Motor neuron (in vitro differentiated cells): ENCODE measurements at regions not wholly inside any gene's neighbourhood (a gene's known extent, or its start where the extent isn't known, plus 50 kb on each side); places are given as distances from the start of the nearest gene placed in this dataset.

Experiments used
- ATAC-seq, 8 experiments: fragments of 200-7000 bp; cut with Tn5 transposase; replicated peaks in 6 of 8; 2 replicates each; pipeline ENCODE4 v1.8.0; 2021; ENCODE audit warnings: mild to moderate bottlenecking in 8 of 8, moderate library complexity in 8 of 8
- H3K27ac ChIP-seq, 2 donors: fragments of 250-450 bp; sonication (Bioruptor Pico); 2 replicates each; pipeline ENCODE4 v1.9.0; 2021; ENCODE audit warnings: antibody characterized with exemption in 2 of 2, mild to moderate bottlenecking in 2 of 2, moderate library complexity in 1 of 2
- H3K4me1 ChIP-seq, 2 donors: fragments of 250-450 bp; sonication (Bioruptor Pico); replicated peaks in 1 of 2; 2 replicates each; pipeline ENCODE4 v1.6.1; 2021; ENCODE audit warnings: antibody characterized with exemption in 2 of 2, mild to moderate bottlenecking in 2 of 2, moderate library complexity in 1 of 2
- H3K4me3 ChIP-seq, 5 donors: fragments of 250-450 bp; sonication (Bioruptor Pico); 2 replicates each; pipeline ENCODE4 v1.9.0; 2021; ENCODE audit warnings: antibody characterized with exemption in 5 of 5, mild to moderate bottlenecking in 5 of 5, moderate library complexity in 4 of 5
- WGBS, 10 experiments: fragments of 450-650 bp; shearing (Covaris generic); methylation state at CpG; one replicate each; pipeline ENCODE4 v1.0.0; 2022; 5-methylcytosine and 5-hydroxymethylcytosine counted together
- in situ Hi-C, 9 experiments: fragments of 400-800 bp; cut with MboI; loops; one replicate each; pipeline ENCODE4 v1.15.0; 2021; ENCODE audit warnings: low sequenced_read_pairs in 9 of 9, low pct_unique_long_range_greater_than_20kb in 2 of 9; ENCODE audit not compliant: unreplicated experiment in 9 of 9

DNA sequence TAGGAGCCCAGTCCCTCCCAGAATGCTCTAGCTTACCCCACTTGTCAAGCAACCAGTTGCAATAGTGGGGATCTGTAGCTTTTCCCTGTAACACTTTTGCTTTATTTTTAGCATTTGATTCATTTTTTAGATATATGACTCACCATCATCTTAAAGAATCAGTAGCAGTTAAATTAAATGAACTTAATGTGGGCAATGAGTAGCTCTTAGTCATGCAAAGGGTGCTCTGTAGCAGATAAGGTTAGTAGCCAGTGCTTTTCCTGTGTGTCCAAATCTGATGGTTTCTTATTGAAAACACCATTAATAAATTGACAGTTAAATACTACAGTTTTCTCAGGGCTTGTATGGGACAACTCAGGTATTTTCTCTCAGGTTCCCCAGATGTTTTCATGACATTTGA, 311.8 kb downstream of the RERGL start:
- in situ Hi-C loops, result loop anchor here in 2 of 9 experiments (10.0 to 25.0 kb wide), 2 partner anchors 87 to 109 kb away; no protein-coding TSS in a partner anchor
- no peaks in the 10 kb centered on the region for H3K4me1 ChIP-seq
- H3K4me3 ChIP-seq, result no peak overlapping the region
- H3K27ac ChIP-seq, result no peak overlapping the region
- no peak for ATAC-seq

DNA sequence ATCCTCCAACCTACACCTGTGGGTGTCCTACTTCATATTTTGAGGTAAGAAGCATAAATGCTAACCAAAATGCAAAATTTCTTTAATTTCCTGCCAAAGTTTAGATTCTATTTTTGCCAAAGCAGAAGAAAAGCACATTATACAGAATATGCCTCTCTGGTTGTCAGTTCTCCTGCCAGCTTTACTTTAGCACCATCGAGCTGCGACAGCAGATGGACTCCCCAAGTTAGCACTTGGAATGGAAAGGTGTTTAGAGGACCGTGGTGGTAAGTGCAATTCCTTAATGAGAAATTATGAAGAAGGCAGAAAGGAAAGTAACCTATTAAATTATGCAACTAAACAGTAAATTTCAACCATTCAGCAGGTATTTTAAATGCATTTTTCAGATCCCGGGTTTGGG, 326.6 kb downstream of the RERGL start:
- Histone ChIP-seq H3K27ac (no peak overlapping the region), H3K4me3 (no peak overlapping the region), H3K4me1 (no peaks in the 10 kb centered on the region)
- in situ Hi-C loops, result loop anchor here in 2 of 9 experiments (5.0 to 10.0 kb wide), 2 partner anchors 89 to 91 kb away; no protein-coding TSS in a partner anchor
- ATAC-seq, result no peak
- 0 to 100% (median 79%) methylated on average over 1 to 4 of the region's 4 CpGs; no CpG with 5 or more reads in 1 of the 10 experiments for WGBS, 10 experiments

DNA sequence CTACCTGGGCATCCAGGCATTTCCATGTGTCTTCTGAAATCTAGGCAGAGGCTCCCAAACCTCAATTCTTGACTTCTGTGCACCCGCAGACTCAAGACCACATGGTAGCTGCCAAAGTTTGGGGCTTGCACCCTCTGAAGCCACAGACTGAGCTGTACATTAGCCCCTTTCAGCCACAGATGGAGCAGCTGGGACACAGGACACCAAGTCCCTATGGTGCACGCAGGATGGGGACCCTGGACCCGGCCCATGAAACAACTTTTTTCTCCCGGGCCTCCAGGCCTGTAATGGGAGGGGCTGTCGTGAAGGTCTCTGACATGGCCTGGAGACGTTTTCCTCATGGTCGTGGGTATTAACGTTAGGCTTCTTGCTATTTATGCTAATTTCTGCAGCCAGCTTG, 330.0 kb downstream of the RERGL start:
- Histone ChIP-seq H3K4me3 (no peak overlapping the region), H3K27ac (no peak overlapping the region), H3K4me1 (no peaks in the 10 kb centered on the region)
- in situ Hi-C loops, result loop anchor here in 3 of 9 experiments (5.0 to 10.0 kb wide), 3 partner anchors 85 to 95 kb away; no protein-coding TSS in a partner anchor
- ATAC-seq, result no peak
- 5 to 94% (median 53%) methylated on average over 2 to 7 of the region's 8 CpGs; no CpG with 5 or more reads in 4 of the 10 experiments for WGBS, 10 experiments
